ENCODE measurements at regions not wholly inside any gene's neighbourhood (a gene's known extent, or its start where the extent isn't known, plus 50 kb on each side); places are given as distances from the start of the nearest gene placed in this dataset.

DNA sequence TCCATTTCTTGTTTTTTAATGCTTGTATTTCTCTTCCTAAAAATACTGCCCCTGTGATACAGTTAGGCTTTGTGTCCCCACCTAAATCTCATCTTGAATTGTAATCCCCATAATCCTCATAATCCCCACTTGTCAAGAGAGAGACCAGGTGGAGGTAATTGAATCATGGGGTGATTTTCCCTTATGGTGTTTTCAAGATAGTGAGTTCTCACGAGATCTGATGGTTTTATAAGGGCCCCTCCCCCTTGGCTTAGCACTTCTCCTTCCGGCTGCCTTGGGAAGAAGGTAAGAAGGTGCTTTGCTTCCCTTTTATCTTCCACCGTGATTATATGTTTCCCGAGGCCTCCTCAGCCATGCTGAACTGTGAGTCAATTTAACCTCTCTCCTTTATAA lies 227.4 kb downstream of the MAN2A1 start:
- DNase-seq, result no peak

DNA sequence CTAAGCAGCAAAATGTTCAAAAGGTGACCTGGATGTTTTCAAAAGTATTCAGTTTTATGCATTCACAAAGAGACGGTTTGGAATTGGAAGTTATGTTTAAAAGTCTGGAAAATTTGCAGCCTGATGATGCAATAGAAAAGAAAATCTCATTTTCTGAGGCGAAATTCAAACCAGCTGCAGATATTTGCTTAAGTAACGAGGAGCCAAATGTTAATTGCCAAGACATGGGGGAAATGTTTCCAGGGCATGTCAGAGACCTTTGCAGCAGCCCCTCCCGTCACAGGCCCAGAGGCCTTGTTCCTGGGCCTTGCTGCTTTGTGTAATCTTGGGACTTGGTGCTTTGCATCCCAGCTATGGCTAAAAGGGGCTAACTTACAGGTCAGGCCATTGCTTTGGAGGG lies 228.2 kb downstream of the MAN2A1 start:
- DNase-seq, result no peak

DNA sequence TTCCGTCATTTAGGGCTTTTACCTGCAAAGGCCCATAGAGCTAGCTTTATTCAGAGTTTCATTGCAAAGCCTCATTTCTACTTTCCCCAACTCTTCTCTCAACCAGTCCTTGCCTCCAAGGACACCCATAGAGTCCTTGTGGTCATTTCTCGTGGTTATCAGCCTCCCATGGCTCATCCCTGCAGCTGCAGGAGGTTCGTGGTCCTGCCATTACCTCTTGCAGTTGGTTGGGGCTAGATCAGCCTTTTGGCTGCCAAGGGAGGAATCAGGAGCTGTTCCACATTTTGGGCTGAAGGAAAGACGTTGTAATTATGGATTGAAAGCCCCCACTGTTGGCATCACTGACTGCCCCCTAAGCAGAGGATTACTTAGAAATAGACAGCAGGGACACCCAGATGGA lies 231.0 kb downstream of the MAN2A1 start:
- no peak for DNase-seq

DNA sequence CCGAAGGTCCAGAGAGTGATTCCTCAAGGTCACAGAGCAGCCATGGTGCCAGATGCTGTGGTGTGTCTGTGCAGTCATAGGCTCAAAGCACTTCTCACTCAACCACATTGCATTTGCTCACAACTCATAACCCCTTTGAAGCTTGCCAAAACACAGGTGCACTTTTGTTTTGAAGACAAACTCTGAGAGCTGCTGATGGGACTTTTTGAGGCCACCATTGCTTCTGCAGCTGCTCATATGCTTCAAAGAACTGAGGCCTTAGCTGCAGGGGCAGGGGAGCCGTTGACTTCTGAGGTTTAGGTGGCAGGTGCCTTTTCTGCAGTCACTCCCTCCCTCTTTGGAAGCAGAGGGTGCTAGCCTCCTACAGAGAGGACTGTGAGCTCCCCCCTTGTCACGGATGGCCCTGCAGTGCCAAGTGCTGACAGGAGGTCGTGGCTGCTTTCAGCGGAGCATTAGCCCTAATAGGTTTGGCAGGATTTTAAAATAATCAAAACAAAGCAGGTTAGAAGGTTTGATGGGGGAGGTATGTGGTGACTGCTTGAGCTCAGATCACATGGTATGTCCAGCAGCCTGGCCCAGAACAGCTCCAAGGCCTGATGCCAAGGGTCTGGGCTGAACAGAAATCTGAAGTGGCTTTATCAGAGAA lies 232.1 kb downstream of the MAN2A1 start:
- DNase-seq, result no peak

DNA sequence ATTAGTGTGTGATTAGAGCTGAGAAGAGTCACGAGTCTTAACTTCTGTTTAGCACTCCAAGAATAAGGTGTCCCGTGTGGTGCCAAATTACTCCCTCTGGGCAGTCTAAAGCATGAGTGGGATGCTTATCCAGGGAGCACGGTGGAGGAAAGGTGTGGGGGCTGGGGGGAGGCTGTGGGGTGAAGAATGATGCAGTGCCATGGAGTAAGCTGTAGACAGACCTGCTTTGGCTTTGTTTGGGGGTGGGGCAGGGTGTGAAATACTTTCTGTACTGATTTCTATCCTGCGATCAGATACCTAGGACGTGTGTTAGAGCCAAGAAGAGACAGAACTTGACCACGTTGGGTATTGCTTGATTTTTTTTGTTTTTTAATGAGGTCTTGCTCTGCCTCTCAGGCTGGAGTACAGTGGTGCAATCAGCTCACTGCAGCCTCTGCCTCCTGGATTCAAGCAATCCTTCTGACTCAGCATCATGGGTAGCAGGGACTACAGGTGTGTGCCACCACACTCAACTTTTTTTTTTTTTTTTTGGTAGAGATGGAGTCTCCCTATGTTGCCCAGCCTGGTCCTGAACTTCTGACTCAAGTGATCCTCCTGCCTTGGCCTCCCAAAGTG lies 232.8 kb downstream of the MAN2A1 start:
- no peak for DNase-seq

DNA sequence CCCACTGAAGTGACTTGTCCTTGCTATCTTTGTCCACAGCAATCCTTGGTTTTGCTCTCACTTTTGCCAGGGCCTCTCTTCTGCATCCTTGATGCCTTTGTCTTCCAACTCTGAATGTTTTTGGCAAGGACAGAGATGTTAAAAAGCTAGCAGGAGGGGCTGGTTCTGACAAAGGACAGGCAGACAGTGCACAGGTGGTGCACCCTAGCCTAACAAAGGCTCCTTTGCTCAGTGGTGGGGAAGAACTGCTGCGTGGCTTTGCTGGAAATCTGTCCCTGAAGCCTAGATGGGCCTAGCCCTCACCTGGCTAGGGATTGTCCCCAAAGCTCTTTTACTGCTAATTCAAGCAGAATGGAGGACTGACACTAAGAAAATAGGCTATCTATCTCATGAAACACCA lies 233.5 kb downstream of the MAN2A1 start:
- no peak for DNase-seq

DNA sequence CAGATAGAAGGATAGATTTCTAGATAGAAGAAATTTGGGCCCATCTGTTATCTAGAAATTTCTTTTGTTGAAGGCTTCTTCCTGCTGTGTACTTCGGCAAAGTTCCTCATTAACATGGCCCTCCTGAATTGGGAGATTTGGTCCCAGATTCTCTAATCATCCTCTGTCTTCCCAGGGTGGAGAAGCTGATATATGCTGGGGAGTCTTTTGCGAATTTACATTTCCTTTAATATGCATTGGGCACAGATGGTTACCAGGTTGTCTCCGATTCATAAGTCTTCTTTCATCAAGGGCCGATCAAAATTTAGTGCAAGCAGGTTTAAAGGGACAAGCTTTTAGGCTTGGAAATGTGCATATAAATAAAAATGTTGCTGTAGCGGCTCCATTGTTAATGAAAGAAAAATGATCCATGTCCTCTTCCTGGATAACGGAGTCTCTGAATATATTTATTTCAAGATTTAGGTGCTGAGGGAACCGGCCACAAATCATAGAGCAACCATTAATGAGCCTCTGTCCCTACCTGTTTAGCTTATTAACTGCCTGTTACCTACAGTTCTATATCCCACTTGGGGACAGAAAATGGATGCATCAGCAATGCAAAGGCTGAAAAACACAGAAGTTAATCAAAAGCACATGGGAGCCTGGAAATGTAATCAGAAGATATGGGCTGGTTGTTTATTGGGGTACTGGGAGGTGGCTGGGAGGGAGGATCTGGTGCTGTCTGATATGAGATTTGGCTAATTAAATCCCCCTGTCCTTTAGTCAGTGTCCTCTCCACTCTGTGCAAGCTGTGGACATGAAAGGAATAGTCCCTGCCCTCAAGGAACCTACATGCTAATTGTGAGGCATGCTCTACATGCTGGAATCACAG lies 234.7 kb downstream of the MAN2A1 start:
- DNase-seq, result no peak

DNA sequence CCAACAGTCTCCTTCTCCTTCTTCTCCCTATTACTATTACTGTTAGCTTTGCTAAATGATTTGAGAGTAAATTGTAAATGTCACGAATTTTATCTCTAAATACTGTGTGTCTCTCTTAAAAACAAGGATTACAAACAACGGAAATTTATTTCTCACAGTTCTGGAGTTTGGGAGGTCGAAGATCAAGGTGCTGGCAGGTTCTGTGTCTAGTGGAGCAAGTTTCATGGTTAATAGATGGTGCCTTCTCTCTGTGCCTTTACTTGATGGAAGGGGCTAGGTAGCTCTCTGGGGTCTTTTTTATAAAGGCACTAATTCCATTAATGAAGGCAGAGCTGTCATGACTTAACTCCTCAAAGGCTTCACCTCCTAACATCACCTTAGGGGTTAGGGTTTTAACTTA lies 237.9 kb downstream of the MAN2A1 start:
- DNase-seq, result no peak

DNA sequence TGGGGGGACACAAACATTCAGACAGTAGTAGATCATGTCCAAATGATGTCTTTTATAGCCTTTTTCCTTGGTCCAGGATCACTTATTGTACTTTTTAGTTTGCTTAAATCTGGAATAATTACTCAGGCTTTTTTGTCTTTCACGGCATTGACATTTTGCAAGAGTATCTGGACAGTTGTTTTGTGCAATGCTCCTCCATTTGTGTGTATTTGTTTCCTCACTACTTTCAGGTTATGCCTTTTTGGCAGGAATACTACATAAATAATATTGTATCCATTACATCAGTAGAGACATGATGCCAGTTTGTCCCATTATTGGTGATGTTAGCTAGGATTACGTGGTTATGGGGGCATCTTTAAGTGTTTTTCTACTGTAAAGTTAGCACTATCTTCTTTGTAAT lies 238.3 kb downstream of the MAN2A1 start:
- DNase-seq, result no peak

DNA sequence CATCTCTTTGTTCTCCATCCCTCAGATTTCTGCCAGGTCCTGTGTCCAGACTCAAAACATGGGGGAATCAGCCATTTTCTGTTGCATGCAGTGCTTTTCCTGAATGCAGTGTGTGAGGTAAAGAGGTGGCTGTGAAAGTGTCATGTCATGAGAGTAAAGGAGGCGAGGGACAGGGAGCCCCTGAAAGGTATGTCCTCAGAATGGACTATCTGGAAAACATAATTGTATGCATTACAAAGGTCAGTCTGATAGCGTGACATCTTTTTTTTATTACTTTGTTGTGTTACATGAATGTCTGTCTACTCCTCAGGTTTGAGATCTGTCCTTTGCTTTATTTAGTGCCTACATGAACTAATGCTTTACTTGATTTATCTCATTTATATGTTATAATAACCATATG lies 239.1 kb downstream of the MAN2A1 start:
- DNase-seq, result no peak

DNA sequence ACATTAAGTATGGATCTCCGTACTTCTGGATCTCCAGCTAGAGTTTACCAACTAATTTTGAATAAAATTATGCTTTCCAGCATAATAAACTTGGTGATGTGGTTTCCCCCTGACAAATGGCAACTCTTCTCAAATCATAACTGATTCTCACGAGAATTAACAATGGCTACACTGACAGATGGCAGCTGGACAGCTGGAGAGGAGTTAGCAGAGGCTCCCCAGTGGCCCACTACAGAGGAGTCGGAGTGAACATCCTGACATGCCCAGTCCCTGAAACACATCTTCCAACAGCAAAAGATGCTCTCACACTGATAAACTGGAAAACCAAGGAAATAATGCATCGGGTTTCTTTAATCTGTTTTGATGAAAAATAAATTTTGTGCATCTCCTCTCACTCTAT lies 239.6 kb downstream of the MAN2A1 start:
- no peak for DNase-seq

DNA sequence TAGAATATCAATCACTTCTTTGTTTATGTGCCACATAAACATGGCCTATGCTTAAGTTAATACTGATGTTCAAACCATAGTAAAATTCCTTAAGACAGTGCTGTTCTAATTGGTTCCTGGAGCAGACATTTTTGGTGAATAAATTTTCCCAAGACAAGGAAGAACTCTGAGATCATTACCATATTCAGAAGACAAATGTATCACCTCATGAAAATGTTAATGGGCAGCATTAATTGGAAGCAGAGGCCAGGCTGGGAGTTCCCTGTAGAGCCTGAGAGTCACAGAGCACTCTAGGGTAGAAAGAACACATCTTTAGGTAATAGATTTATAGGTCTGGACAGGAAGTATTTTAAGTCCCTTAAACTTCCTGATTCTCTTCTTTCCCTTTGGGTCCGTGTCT lies 240.2 kb downstream of the MAN2A1 start:
- no peak for DNase-seq

DNA sequence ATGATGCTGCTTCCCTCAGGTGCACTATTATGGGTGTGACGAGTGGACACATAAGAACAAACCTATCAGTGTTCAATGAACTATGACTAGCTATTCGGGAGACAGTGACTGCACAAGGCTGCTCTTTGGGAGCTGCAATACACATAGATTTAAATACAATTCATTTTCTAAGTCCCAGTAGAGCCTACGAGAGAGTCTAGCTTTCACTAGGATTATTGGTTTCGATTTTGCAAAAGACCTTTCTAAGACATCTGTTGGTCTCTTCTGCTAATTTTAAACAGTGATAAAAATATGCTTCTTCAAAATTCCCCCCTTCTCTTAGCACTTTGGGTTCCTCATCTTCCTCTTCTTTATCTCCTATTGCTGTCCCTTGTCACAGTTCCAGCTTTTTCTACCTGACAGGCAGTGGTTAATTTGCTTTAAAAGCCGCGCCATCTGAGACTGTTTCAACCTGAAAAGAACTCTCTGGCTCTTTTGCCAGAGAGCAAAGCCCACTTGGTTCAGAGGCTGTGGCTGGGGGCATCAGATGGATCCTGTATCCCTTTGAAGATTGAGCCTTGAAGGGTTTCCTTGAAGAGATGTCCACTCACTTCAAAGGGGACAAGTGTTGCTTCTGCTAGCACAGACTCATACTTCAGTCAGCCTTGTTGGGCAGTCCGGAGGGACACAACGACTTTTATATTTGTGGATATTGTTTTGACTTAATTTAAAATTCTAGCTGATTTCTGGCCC lies 241.5 kb downstream of the MAN2A1 start:
- DNase-seq, result no peak

DNA sequence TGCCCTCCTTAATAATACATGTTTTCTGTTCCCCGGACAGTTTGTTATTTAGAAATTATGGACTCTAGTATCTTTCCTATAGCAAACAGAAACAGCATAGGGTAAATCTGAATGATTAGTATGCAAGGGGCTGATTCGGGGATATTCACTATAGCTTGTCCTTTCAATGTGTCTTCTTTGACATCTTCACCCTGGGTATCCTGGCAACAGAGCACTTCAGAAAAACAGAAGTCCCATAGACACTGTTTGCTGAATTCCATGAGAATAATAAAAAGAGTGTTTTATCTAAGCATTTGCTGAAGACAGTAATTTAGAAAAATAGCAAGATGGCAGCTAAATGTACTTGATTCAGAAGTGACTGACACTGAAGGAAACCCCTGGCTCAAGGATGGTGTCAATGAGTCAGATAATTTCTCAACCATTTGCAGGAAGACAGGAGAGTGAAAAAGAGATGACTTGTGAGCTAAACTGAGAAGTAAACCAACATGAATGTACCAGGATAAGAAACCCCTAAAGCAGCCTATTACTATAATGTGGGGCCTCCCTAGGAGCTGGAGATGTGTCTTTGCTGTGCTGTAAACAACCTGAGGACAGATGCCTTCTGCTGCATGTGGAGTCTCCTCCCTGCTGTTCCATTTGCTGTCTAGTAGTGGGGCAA lies 246.2 kb downstream of the MAN2A1 start:
- DNase-seq, result no peak

DNA sequence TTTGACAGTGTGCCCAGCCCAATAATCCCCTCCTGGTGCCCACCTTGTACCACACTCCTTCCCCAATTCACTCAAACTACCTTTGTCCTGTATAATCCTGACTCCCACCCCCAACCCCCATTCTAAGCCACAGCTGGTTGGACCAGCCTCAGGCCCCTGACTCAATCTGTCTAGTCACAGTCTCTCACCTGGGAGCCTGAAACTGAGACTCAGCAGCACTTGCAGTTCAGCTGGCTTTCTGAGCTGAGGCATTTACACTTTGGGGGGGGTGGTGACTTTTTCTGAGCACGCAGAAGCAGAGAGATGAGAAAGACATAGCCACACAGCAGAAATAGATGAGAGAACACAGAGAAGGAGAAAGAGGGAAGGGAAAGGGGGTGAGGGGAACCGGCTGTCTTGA lies 247.3 kb downstream of the MAN2A1 start:
- no peak for DNase-seq

DNA sequence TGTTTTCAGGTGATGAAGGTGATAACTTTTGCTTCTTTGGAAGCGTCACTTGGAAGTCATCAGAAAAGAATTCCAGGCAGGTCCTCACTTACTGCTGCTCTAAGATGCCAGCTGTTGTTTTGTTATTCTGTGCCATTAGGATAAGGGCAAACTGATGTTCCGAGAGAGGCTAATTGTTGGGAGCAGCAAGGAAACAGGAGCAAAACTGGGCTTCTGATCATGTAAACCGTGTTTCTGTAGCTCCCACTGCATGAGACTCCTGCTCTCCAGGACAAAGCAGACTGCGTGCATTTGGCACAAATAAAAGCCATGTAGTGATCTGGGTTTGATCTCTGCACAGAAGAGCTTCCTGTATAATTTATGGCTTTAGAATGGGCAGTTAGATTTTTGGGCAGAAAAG lies 248.2 kb downstream of the MAN2A1 start:
- DNase-seq, result no peak

DNA sequence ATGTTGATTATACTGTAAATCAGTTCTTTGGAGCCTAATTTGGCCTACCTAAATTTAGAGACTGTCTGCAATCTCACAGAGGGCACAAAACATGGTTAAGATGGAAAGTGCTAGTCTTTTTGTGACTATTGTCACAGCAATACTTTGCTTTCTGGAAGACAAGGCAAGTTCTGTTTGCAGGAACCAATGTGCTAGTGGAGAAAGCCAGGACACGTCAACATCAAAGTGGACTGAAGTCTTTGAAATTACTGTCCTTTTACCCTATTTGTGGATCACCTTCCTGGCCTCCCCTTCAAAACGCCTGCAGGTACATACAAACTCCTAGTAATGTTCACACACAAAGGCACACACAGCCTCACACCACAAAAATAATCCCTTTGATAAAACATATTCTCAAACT lies 248.7 kb downstream of the MAN2A1 start:
- no peak for DNase-seq

DNA sequence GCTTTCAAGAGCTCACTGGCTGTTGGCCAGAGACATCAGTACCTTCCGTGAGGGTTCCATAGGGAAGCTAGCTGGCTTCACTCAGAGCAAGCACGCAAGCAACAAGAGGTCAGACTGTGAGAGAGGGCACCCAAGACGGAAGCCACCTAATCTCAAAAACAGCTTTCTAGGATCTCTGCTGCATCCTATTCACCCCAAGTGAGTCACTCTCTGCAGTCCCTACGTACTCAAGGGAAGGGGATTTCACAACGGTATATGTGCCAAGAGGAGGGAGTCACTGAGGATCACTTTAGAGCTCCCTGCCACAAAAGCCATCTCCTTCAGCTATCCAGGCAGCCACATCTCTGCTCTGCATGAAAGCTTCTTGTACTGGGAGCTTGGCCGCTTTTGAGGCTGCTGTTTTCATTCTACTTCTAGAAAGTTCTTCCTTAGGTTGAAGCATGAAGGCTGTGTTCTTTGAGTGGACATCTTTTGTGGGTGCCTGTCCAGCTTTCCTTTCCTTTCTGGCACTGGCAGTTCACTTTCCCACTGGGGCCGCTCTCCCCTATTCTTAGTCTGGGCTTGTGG lies 249.5 kb downstream of the MAN2A1 start:
- no peak for DNase-seq

DNA sequence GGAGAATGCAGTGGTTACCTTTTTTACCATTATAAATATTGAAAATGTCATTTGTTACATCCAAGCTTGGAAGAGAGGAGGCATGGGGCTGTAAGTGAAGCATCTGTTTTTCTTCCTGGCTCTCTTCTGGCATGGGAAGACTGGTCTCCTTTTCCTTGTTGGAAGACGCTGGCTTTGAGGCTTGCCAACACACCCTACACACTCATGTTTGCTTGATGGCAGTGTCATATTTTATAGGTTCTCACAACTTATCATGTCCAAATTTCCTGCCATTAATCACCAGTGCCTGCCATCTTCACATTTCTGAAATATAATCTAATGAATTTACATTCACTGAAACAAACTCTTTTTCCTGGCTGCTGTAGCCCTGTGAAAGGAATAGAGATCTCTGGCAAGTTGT lies 252.9 kb downstream of the MAN2A1 start:
- DNase-seq, result no peak

DNA sequence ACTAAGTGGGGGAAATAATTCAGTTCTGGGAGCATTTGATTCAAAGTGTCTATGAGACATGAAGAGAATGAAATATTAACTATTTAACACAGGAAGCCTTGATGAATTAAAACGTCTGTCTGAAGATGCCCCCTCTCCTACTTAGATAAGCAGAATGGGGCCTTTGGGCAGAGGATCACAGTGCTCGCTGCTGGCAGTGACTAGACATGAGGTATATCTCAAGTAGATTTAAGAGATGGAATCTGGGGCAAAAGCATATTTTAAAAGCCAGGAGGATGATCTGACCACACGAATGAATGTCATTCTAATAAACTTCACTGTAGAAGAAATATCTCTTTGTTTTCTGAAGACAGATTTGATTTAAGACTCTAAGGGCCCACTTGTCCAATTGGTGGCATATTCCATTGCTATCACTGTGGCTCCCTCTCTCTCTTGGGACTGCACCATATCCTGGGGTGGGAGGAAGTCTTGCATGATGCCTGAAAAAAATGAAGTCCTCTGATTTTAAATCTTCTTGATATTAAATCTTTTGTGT lies 254.0 kb downstream of the MAN2A1 start:
- no peak for DNase-seq

DNA sequence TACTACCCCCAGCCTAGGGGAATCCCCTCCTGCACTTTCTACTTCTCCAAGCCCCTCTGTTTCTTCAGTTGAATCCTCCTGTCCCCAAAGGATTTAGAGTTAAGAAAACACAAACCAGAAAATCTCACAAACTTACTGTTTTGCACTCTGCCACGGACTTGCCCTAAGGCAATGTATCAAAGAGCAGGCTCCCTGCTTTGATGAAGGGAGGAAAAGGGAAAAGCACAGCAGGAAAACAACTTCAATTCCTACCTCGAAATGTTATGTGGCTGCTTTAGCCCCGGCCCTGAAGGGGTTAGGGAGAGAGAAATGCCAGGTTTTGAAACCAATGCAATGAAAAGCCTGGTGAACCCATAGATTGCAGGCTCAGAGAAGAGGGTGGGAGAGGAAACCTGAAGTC lies 254.7 kb downstream of the MAN2A1 start:
- DNase-seq, result no peak
